Astrocyte (in vitro differentiated cells and primary cell): ENCODE measurements at regions not wholly inside any gene's neighbourhood (a gene's known extent, or its start where the extent isn't known, plus 50 kb on each side); places are given as distances from the start of the nearest gene placed in this dataset.

Experiments used
- CTCF ChIP-seq: IDR thresholded peaks from 2 replicates; pipeline ENCODE4 v1.5.1; 2011; ENCODE audit warnings: low read depth, mild to moderate bottlenecking, inconsistent platforms, low read length, moderate library complexity; ENCODE audit not compliant: insufficient read depth
- EZH2 ChIP-seq: IDR thresholded peaks from 2 replicates; pipeline ENCODE4 v1.6.1; 2012; ENCODE audit warnings: mild to moderate bottlenecking, low read length, inconsistent platforms; ENCODE audit not compliant: insufficient read depth

GRCh38 chr15:95567686-95568085 lies 762.8 kb upstream of the NR2F2 start:
- TF ChIP-seq CTCF (no peak), EZH2 (no peak)
